COLO668 (cell line): ENCODE measurements at regions not wholly inside any gene's neighbourhood (a gene's known extent, or its start where the extent isn't known, plus 50 kb on each side); places are given as distances from the start of the nearest gene placed in this dataset.
"Not testable (repeated sequence)": the region's sequence is repeated elsewhere in the genome, so short reads cannot be mapped to it uniquely, and the experiment has no call there.

Source experiments
- DNase-seq: peaks from one replicate; lab custom pipeline; 2025; ENCODE audit not compliant: unreplicated experiment; lab: John Stamatoyannopoulos, UW

- DNase-seq, result no peak
Measured at GRCh38 chr9:88837731-88838130, 153.5 kb upstream of the S1PR3 start.

GRCh38 chr9:88849878-88850277, 141.4 kb upstream of the S1PR3 start:
- not testable (repeated sequence) for DNase-seq

- DNase-seq, result no peak
Measured at GRCh38 chr9:88852794-88853193, 138.5 kb upstream of the S1PR3 start.

GRCh38 chr9:88870627-88871026, 120.6 kb upstream of the S1PR3 start:
- no peak for DNase-seq

- no peak for DNase-seq
Measured at GRCh38 chr9:88871669-88872068, 119.6 kb upstream of the S1PR3 start.

GRCh38 chr9:88872192-88872946, 118.9 kb upstream of the S1PR3 start:
- no peak for DNase-seq

GRCh38 chr9:88873635-88874034, 117.6 kb upstream of the S1PR3 start:
- no peak for DNase-seq

- no peak for DNase-seq
Measured at GRCh38 chr9:88874391-88874790, 116.9 kb upstream of the S1PR3 start.

GRCh38 chr9:88875400-88876120, 115.7 kb upstream of the S1PR3 start:
- DNase-seq, result no peak

GRCh38 chr9:88880199-88880598, 111.1 kb upstream of the S1PR3 start:
- no peak for DNase-seq

GRCh38 chr9:88884291-88884690, 107.0 kb upstream of the S1PR3 start:
- not testable (repeated sequence) for DNase-seq

GRCh38 chr9:88886762-88887161, 104.5 kb upstream of the S1PR3 start:
- not testable (repeated sequence) for DNase-seq

- no peak for DNase-seq
Measured at GRCh38 chr9:88889386-88889785, 101.9 kb upstream of the S1PR3 start.

- DNase-seq, result no peak
Measured at GRCh38 chr9:88890546-88890945, 100.7 kb upstream of the S1PR3 start.

- no peak for DNase-seq
Measured at GRCh38 chr9:88891040-88891439, 100.2 kb upstream of the S1PR3 start.

- no peak for DNase-seq
Measured at GRCh38 chr9:88892724-88893123, 98.5 kb upstream of the S1PR3 start.

- no peak for DNase-seq
Measured at GRCh38 chr9:88897081-88897480, 94.2 kb upstream of the S1PR3 start.

- DNase-seq, result no peak
Measured at GRCh38 chr9:88898039-88898720, 93.1 kb upstream of the S1PR3 start.

GRCh38 chr9:88905506-88905905, 85.8 kb upstream of the S1PR3 start:
- no peak for DNase-seq

- no peak for DNase-seq
Measured at GRCh38 chr9:88915916-88916315, 75.4 kb upstream of the S1PR3 start.

- DNase-seq, result no peak
Measured at GRCh38 chr9:88916894-88917293, 74.4 kb upstream of the S1PR3 start.

- DNase-seq, result no peak
Measured at GRCh38 chr9:88917375-88917774, 73.9 kb upstream of the S1PR3 start.
